Spleen (tissue), 7 donors: ENCODE measurements at regions not wholly inside any gene's neighbourhood (a gene's known extent, or its start where the extent isn't known, plus 50 kb on each side); places are given as distances from the start of the nearest gene placed in this dataset.

Experiments used
- POLR2AphosphoS5 ChIP-seq, 3 donors: sonication (generic); formaldehyde crosslinking; IDR thresholded peaks; one replicate each; pipeline ENCODE4 v1.5.1; 2017; ENCODE audit warnings: antibody characterized with exemption in 3 of 3
- TF ChIP-seq, protein P1 (sequence below), 11 experiments: fragments of 200-600 bp in 7 of 11; fragments of 450-650 bp in 4 of 11; sonication (generic) in 4 of 11; IDR thresholded peaks in 8 of 11; conservative IDR thresholded peaks in 3 of 11; 1 replicate in 7 of 11; 2 replicates in 4 of 11; pipeline versions ENCODE4 v1.4.0 to v1.8.0; 2016 to 2021; ENCODE audit warnings: antibody characterized with exemption in 11 of 11, inconsistent platforms in 4 of 11, mild to moderate bottlenecking in 1 of 11
- donor health status: DM: no; HTN: no; CAD: no; lungs with moderate emphysema.
- donor health status: DM: no; HTN: no; CAD: no.
- donor health status: DM: no; HTN: no; CAD: no.

DNA sequence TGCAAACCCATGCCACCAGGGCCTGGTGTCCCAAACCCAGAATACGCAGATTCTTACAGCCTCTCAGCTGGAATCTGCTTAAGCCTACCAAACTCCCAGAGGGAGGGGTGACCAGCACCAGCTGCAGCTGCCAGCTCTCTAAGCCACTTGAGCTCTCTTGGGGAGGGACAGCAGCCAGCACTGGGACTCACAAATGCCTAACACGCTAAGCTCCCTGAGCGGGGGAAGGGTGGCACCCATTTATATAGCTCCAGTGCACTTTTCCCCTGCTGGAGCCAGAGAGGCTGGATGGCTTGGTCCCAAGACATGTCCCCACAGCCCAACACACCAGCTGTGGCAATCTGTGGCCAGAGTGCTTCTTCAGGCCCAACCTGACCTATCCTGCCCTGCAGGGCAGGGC lies 326.8 kb upstream of the NRG3 start:
- no peak for TF ChIP-seq POLR2AphosphoS5 (IDR thresholded peaks at IDR 0.05)
- TF ChIP-seq, protein P1, sequence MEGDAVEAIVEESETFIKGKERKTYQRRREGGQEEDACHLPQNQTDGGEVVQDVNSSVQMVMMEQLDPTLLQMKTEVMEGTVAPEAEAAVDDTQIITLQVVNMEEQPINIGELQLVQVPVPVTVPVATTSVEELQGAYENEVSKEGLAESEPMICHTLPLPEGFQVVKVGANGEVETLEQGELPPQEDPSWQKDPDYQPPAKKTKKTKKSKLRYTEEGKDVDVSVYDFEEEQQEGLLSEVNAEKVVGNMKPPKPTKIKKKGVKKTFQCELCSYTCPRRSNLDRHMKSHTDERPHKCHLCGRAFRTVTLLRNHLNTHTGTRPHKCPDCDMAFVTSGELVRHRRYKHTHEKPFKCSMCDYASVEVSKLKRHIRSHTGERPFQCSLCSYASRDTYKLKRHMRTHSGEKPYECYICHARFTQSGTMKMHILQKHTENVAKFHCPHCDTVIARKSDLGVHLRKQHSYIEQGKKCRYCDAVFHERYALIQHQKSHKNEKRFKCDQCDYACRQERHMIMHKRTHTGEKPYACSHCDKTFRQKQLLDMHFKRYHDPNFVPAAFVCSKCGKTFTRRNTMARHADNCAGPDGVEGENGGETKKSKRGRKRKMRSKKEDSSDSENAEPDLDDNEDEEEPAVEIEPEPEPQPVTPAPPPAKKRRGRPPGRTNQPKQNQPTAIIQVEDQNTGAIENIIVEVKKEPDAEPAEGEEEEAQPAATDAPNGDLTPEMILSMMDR (IDR thresholded peaks at IDR 0.05 in 8 of 11, conservative IDR thresholded peaks at IDR 0.05 in 3 of 11): no peak
